Upper lobe of left lung (tissue), 4 donors: ENCODE measurements at regions not wholly inside any gene's neighbourhood (a gene's known extent, or its start where the extent isn't known, plus 50 kb on each side); places are given as distances from the start of the nearest gene placed in this dataset.

Experiments
- EP300 ChIP-seq, 4 donors: sonication (generic); formaldehyde crosslinking; IDR thresholded peaks; one replicate each; pipeline ENCODE4 v1.5.1; 2017; ENCODE audit warnings: antibody characterized with exemption in 4 of 4, control low read depth in 2 of 4
- POLR2A ChIP-seq, 4 donors: fragments of 450-650 bp; IDR thresholded peaks; one replicate each; pipeline ENCODE4 v1.5.1; 2016 to 2017; ENCODE audit warnings: antibody characterized with exemption in 4 of 4, mild to moderate bottlenecking in 2 of 4
- POLR2AphosphoS5 ChIP-seq, 2 donors: sonication (generic); formaldehyde crosslinking; IDR thresholded peaks; one replicate each; pipeline ENCODE4 v1.5.1; 2017; ENCODE audit warnings: antibody characterized with exemption in 2 of 2
- TF ChIP-seq, protein P1 (sequence below), 6 experiments: fragments of 450-650 bp in 4 of 6; fragments of 200-600 bp in 2 of 6; sonication (generic) in 2 of 6; IDR thresholded peaks; one replicate each; pipeline ENCODE4 v1.5.1; 2016 to 2019; ENCODE audit warnings: antibody characterized with exemption in 6 of 6

- TF ChIP-seq, protein P1, sequence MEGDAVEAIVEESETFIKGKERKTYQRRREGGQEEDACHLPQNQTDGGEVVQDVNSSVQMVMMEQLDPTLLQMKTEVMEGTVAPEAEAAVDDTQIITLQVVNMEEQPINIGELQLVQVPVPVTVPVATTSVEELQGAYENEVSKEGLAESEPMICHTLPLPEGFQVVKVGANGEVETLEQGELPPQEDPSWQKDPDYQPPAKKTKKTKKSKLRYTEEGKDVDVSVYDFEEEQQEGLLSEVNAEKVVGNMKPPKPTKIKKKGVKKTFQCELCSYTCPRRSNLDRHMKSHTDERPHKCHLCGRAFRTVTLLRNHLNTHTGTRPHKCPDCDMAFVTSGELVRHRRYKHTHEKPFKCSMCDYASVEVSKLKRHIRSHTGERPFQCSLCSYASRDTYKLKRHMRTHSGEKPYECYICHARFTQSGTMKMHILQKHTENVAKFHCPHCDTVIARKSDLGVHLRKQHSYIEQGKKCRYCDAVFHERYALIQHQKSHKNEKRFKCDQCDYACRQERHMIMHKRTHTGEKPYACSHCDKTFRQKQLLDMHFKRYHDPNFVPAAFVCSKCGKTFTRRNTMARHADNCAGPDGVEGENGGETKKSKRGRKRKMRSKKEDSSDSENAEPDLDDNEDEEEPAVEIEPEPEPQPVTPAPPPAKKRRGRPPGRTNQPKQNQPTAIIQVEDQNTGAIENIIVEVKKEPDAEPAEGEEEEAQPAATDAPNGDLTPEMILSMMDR (IDR thresholded peaks at IDR 0.05): no peak
- TF ChIP-seq EP300 (IDR thresholded peaks at IDR 0.05) (no peak), POLR2AphosphoS5 (IDR thresholded peaks at IDR 0.05) (no peak), POLR2A (IDR thresholded peaks at IDR 0.05) (no peak)
These were observed 145.7 kb upstream of the ALDH1B1 start for GRCh38 chr9:38246833-38247232.
